ENCODE measurements at regions not wholly inside any gene's neighbourhood (a gene's known extent, or its start where the extent isn't known, plus 50 kb on each side); places are given as distances from the start of the nearest gene placed in this dataset.

DNA sequence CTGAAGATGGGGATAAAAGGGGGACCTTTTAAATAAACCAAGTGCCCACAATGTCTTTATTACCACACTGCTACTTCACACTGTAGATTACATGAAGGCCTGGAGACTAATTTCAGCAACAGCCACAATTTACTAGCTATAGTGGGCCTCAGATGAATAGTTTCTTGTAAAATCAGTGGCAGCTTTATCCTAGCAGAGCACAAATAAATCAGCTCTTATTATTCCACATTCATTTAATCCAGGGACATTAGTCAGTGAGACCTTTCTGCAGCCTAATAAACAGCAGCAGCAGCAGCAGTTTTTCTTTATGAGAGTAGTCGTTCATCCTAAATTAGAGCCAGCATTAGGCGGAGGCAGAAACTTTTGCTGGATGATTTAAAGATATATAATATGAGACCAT, 542.3 kb downstream of the PSAT1 start:
- H3K4me3 ChIP-seq (replicated peaks in 1 of 3; ENCODE audit: low read depth in 2 of 3, low read length in 3 of 3) = no peak overlapping the region
- no peak overlapping the region for H3K9ac ChIP-seq (ENCODE audit: insufficient read depth, low read length, poor library complexity, severe bottlenecking)
- Mint-ChIP-seq H3K4me3 (no peak overlapping the region), H3K9me3 (peaks cover 2 to 7% (median 5%) of the 10 kb centered on the region in 7 donors), H3K36me3 (no peaks in the 10 kb centered on the region), H3K27ac (no peak overlapping the region), H3K27me3 (ENCODE audit: low read depth in 3 of 3) (no peaks in the 10 kb centered on the region), H3K4me1 (no peaks in the 10 kb centered on the region)
- no peaks in the 10 kb centered on the region for H3K9me3 ChIP-seq (replicated peaks in 1 of 2; ENCODE audit: control insufficient read depth in 1 of 2, insufficient read depth in 1 of 2, low read length in 2 of 2)
- WGBS (ENCODE audit: insufficient coverage) = 100% methylated on average over 1 of the region's 2 CpGs
- H3K36me3 ChIP-seq (replicated peaks in 1 of 2; ENCODE audit: control insufficient read depth in 1 of 2, insufficient read depth in 2 of 2, low read length in 2 of 2) = no peaks in the 10 kb centered on the region
- H3K79me2 ChIP-seq (ENCODE audit: insufficient read depth, low read length) = no peaks in the 10 kb centered on the region
- H4K20me1 ChIP-seq (ENCODE audit: insufficient read depth, low read length) = no peaks in the 10 kb centered on the region
- no peaks in the 10 kb centered on the region for H3K4me1 ChIP-seq (ENCODE audit: control insufficient read depth in 1 of 2, insufficient read depth in 2 of 2, low read length in 2 of 2)
- no peak overlapping the region for H3K4me2 ChIP-seq (replicated peaks; ENCODE audit: extremely low read depth, low read length, poor library complexity, severe bottlenecking)
- no peaks in the 10 kb centered on the region for H3K27me3 ChIP-seq (ENCODE audit: control insufficient read depth in 2 of 2, insufficient read depth in 2 of 2, low read length in 2 of 2)
- DNase-seq = no peak
- H3K27ac ChIP-seq (ENCODE audit: low read depth in 1 of 2, low read length in 2 of 2) = no peak overlapping the region
- intact Hi-C loops (cut with micrococcal nuclease) = no loop called here
- TF ChIP-seq CTCF (IDR thresholded peaks at IDR 0.05) = no peak
- H2AFZ ChIP-seq (ENCODE audit: insufficient read depth, low read depth, low read length, poor library complexity, severe bottlenecking) = no peak overlapping the region

DNA sequence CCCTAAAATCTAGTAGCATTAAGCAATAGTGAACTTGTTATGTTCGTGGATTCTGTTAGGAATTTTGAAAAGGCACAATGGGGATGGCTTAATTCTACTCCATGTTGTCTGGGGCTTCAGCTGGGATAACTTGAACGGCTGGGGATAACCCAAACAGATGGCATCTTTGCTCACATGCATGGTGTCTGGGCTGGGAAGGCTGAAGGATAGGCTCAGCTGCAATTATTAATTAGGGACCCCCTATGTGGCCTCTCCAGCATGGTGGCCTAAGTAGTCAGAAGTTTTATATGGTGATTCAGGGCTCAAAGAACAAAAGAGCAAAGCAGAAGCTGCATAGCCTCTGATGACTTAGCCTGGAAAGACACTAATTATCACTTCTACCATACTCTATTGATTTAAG, 551.1 kb downstream of the PSAT1 start:
- H3K27ac Mint-ChIP-seq = no peak overlapping the region
- H3K4me1 Mint-ChIP-seq = no peaks in the 10 kb centered on the region
- Histone ChIP-seq H3K27ac (ENCODE audit: low read depth in 1 of 2, low read length in 2 of 2) (no peak overlapping the region), H3K4me1 (ENCODE audit: control insufficient read depth in 1 of 2, insufficient read depth in 2 of 2, low read length in 2 of 2) (no peaks in the 10 kb centered on the region), H3K36me3 (replicated peaks in 1 of 2; ENCODE audit: control insufficient read depth in 1 of 2, insufficient read depth in 2 of 2, low read length in 2 of 2) (no peaks in the 10 kb centered on the region), H3K9me3 (replicated peaks in 1 of 2; ENCODE audit: control insufficient read depth in 1 of 2, insufficient read depth in 1 of 2, low read length in 2 of 2) (peaks cover 0 to 4% of the 10 kb centered on the region in 2 donors), H2AFZ (ENCODE audit: insufficient read depth, low read depth, low read length, poor library complexity, severe bottlenecking) (no peak overlapping the region), H3K4me3 (replicated peaks in 1 of 3; ENCODE audit: low read depth in 2 of 3, low read length in 3 of 3) (no peak overlapping the region), H4K20me1 (ENCODE audit: insufficient read depth, low read length) (no peaks in the 10 kb centered on the region), H3K4me2 (replicated peaks; ENCODE audit: extremely low read depth, low read length, poor library complexity, severe bottlenecking) (no peak overlapping the region), H3K9ac (ENCODE audit: insufficient read depth, low read length, poor library complexity, severe bottlenecking) (no peak overlapping the region), H3K79me2 (ENCODE audit: insufficient read depth, low read length) (no peaks in the 10 kb centered on the region), H3K27me3 (ENCODE audit: control insufficient read depth in 2 of 2, insufficient read depth in 2 of 2, low read length in 2 of 2) (no peaks in the 10 kb centered on the region)
- no peak for TF ChIP-seq CTCF (IDR thresholded peaks at IDR 0.05)
- H3K4me3 Mint-ChIP-seq = no peak overlapping the region
- no peak for DNase-seq
- WGBS (ENCODE audit: insufficient coverage) = 75% methylated on average over 1 of the region's 2 CpGs
- intact Hi-C loops (cut with micrococcal nuclease) = no loop called here
- H3K9me3 Mint-ChIP-seq = peaks cover 3 to 9% (median 6%) of the 10 kb centered on the region in 7 donors
- peaks cover 2% of the 10 kb centered on the region in 3 donors for H3K27me3 Mint-ChIP-seq (ENCODE audit: low read depth in 3 of 3)
- H3K36me3 Mint-ChIP-seq = no peaks in the 10 kb centered on the region

Data from CD14-positive monocyte (primary cell).